Breast epithelium (tissue), 3 donors: ENCODE measurements at regions not wholly inside any gene's neighbourhood (a gene's known extent, or its start where the extent isn't known, plus 50 kb on each side); places are given as distances from the start of the nearest gene placed in this dataset.

ENCODE experiments used
- POLR2A ChIP-seq: fragments of 450-650 bp; IDR thresholded peaks from one replicate; pipeline ENCODE4 v1.6.1; 2016; ENCODE audit warnings: antibody characterized with exemption, mild to moderate bottlenecking, moderate library complexity
- POLR2AphosphoS5 ChIP-seq, 3 donors: sonication (generic); formaldehyde crosslinking; IDR thresholded peaks; one replicate each; pipeline ENCODE4 v1.6.1; 2017; ENCODE audit warnings: antibody characterized with exemption in 3 of 3
- TF ChIP-seq, protein P1 (sequence below), 3 donors: fragments of 450-650 bp; IDR thresholded peaks; one replicate each; pipeline ENCODE4 v1.5.1; 2016 to 2017; ENCODE audit warnings: antibody characterized with exemption in 3 of 3, mild to moderate bottlenecking in 3 of 3, moderate library complexity in 3 of 3

DNA sequence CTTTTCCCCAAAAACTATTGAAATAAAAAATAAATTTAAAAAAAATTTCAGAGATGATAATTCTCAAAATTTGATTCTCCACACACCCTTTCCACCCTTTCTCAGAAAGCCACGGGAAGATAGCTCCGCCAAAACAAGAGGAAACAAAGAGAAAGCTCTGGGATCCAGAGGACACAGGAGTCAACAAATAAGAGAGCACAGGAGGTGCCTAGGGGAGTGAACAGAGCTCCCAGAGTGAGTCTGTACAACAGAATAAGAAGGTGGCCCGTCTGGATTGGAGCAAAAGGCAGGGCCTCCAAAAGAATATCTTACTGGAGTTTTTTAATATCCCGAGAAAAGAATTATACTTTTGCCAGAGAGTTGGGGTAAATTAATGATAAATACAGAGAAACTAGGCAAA, 96.3 kb upstream of the DRD2 start:
- TF ChIP-seq POLR2A (no peak), POLR2AphosphoS5 (IDR thresholded peaks at IDR 0.05) (no peak)
- TF ChIP-seq, protein P1, sequence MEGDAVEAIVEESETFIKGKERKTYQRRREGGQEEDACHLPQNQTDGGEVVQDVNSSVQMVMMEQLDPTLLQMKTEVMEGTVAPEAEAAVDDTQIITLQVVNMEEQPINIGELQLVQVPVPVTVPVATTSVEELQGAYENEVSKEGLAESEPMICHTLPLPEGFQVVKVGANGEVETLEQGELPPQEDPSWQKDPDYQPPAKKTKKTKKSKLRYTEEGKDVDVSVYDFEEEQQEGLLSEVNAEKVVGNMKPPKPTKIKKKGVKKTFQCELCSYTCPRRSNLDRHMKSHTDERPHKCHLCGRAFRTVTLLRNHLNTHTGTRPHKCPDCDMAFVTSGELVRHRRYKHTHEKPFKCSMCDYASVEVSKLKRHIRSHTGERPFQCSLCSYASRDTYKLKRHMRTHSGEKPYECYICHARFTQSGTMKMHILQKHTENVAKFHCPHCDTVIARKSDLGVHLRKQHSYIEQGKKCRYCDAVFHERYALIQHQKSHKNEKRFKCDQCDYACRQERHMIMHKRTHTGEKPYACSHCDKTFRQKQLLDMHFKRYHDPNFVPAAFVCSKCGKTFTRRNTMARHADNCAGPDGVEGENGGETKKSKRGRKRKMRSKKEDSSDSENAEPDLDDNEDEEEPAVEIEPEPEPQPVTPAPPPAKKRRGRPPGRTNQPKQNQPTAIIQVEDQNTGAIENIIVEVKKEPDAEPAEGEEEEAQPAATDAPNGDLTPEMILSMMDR (IDR thresholded peaks at IDR 0.05), result no peak
